ENCODE measurements at regions not wholly inside any gene's neighbourhood (a gene's known extent, or its start where the extent isn't known, plus 50 kb on each side); places are given as distances from the start of the nearest gene placed in this dataset.

GRCh38 chr7:46755120-46756034 lies 826.5 kb downstream of the TNS3 start:
- ATAC-seq (no peak), DNase-seq (no peak)
- WGBS (ENCODE audit: insufficient coverage) = 75% methylated on average over 4 of the region's 5 CpGs
- Histone ChIP-seq H3K36me3 (ENCODE audit: control insufficient read depth, insufficient read depth, low read length) (no peaks in the 10 kb centered on the region), H3K27ac (ENCODE audit: low read length) (no peak overlapping the region), H3K27me3 (ENCODE audit: control insufficient read depth, insufficient read depth, low read length) (no peaks in the 10 kb centered on the region), H3K4me1 (ENCODE audit: control insufficient read depth, insufficient read depth, low read length) (no peaks in the 10 kb centered on the region), H3K9me3 (ENCODE audit: control insufficient read depth, insufficient read depth, low read length) (no peaks in the 10 kb centered on the region), H3K4me3 (ENCODE audit: low read length) (no peak overlapping the region)
- Mint-ChIP-seq H3K4me3 (no peak overlapping the region), H3K4me1 (no peaks in the 10 kb centered on the region), H3K9me3 (peaks cover 9 to 12% of the 10 kb centered on the region in 2 donors), H3K27me3 (ENCODE audit: low read depth in 2 of 2) (no peaks in the 10 kb centered on the region), H3K27ac (no peak overlapping the region), H3K36me3 (no peaks in the 10 kb centered on the region)
- TF ChIP-seq CTCF (IDR thresholded peaks at IDR 0.05) = no peak
- intact Hi-C loops (cut with micrococcal nuclease) = no loop called here

GRCh38 chr7:46754140-46754720 lies 827.7 kb downstream of the TNS3 start:
- no peaks in the 10 kb centered on the region for H3K36me3 Mint-ChIP-seq
- H3K4me3 Mint-ChIP-seq = no peak overlapping the region
- DNase-seq (no peak), ATAC-seq (no peak)
- peaks cover 9 to 15% of the 10 kb centered on the region in 2 donors for H3K9me3 Mint-ChIP-seq
- H3K4me1 ChIP-seq (ENCODE audit: control insufficient read depth, insufficient read depth, low read length) = no peaks in the 10 kb centered on the region
- no peaks in the 10 kb centered on the region for H3K4me1 Mint-ChIP-seq
- TF ChIP-seq CTCF (IDR thresholded peaks at IDR 0.05) = no peak
- no peak overlapping the region for H3K27ac Mint-ChIP-seq
- H3K27me3 ChIP-seq (ENCODE audit: control insufficient read depth, insufficient read depth, low read length) = no peaks in the 10 kb centered on the region
- no peak overlapping the region for H3K27ac ChIP-seq (ENCODE audit: low read length)
- WGBS (ENCODE audit: insufficient coverage) = 88% methylated on average over 2 of the region's 2 CpGs
- H3K27me3 Mint-ChIP-seq (ENCODE audit: low read depth in 2 of 2) = no peaks in the 10 kb centered on the region
- H3K9me3 ChIP-seq (ENCODE audit: control insufficient read depth, insufficient read depth, low read length) = no peaks in the 10 kb centered on the region
- H3K36me3 ChIP-seq (ENCODE audit: control insufficient read depth, insufficient read depth, low read length) = no peaks in the 10 kb centered on the region
- H3K4me3 ChIP-seq (ENCODE audit: low read length) = no peak overlapping the region
- intact Hi-C loops (cut with micrococcal nuclease) = no loop called here

- Mint-ChIP-seq H3K27ac (no peak overlapping the region), H3K27me3 (ENCODE audit: low read depth in 2 of 2) (no peaks in the 10 kb centered on the region), H3K4me3 (no peak overlapping the region), H3K4me1 (no peaks in the 10 kb centered on the region), H3K36me3 (no peaks in the 10 kb centered on the region), H3K9me3 (peaks cover 12 to 18% of the 10 kb centered on the region in 2 donors)
- Histone ChIP-seq H3K4me3 (ENCODE audit: low read length) (no peak overlapping the region), H3K36me3 (ENCODE audit: control insufficient read depth, insufficient read depth, low read length) (no peaks in the 10 kb centered on the region), H3K27me3 (ENCODE audit: control insufficient read depth, insufficient read depth, low read length) (no peaks in the 10 kb centered on the region), H3K27ac (ENCODE audit: low read length) (no peak overlapping the region), H3K9me3 (ENCODE audit: control insufficient read depth, insufficient read depth, low read length) (no peaks in the 10 kb centered on the region), H3K4me1 (ENCODE audit: control insufficient read depth, insufficient read depth, low read length) (no peaks in the 10 kb centered on the region)
- ATAC-seq (no peak), DNase-seq (no peak)
- 82% methylated on average over 2 of the region's 2 CpGs for WGBS (ENCODE audit: insufficient coverage)
- intact Hi-C loops (cut with micrococcal nuclease) = no loop called here
- no peak for TF ChIP-seq CTCF (IDR thresholded peaks at IDR 0.05)
These were observed 828.2 kb downstream of the TNS3 start for GRCh38 chr7:46753662-46754061.

Data from natural killer cell (primary cell).